ENCODE measurements at regions not wholly inside any gene's neighbourhood (a gene's known extent, or its start where the extent isn't known, plus 50 kb on each side); places are given as distances from the start of the nearest gene placed in this dataset.

- Histone ChIP-seq H3K36me3 (ENCODE audit: control insufficient read depth, insufficient read depth, low read length) (no peaks in the 10 kb centered on the region), H3K27me3 (ENCODE audit: control insufficient read depth, insufficient read depth, low read length) (no peaks in the 10 kb centered on the region; the same call in 1 of the 2 replicates), H3K4me3 (ENCODE audit: low read depth in 2 of 2, low read length in 2 of 2) (no peak overlapping the region), H3K9me3 (ENCODE audit: control insufficient read depth, insufficient read depth, low read depth, low read length) (no peaks in the 10 kb centered on the region), H3K27ac (ENCODE audit: low read length) (no peak overlapping the region), H3K4me1 (ENCODE audit: control insufficient read depth, insufficient read depth, low read length) (no peaks in the 10 kb centered on the region)
- no TSS peak for BruUV-seq (replicated peaks)
- ChIA-PET POLR2A (no interaction called here), CTCF (no interaction called here)
- TF ChIP-seq SIN3A (IDR thresholded peaks at IDR 0.05; ENCODE audit: borderline replicate concordance, insufficient read depth, low read depth, low read length), result no peak
- intact Hi-C loops (cut with micrococcal nuclease; ENCODE audit: unreplicated experiment), result no loop called here
- no peak for DNase-seq (ENCODE audit: low read depth, low spot score)
- ATAC-seq, result no peak
- in situ Hi-C loops (cut with HindIII; ENCODE audit: low pct_unique_long_range_greater_than_20kb, low sequenced_read_pairs), result no loop called here
These were observed 58.9 kb downstream of the DIO3 start for GRCh38 chr14:101620031-101620788.

DNA sequence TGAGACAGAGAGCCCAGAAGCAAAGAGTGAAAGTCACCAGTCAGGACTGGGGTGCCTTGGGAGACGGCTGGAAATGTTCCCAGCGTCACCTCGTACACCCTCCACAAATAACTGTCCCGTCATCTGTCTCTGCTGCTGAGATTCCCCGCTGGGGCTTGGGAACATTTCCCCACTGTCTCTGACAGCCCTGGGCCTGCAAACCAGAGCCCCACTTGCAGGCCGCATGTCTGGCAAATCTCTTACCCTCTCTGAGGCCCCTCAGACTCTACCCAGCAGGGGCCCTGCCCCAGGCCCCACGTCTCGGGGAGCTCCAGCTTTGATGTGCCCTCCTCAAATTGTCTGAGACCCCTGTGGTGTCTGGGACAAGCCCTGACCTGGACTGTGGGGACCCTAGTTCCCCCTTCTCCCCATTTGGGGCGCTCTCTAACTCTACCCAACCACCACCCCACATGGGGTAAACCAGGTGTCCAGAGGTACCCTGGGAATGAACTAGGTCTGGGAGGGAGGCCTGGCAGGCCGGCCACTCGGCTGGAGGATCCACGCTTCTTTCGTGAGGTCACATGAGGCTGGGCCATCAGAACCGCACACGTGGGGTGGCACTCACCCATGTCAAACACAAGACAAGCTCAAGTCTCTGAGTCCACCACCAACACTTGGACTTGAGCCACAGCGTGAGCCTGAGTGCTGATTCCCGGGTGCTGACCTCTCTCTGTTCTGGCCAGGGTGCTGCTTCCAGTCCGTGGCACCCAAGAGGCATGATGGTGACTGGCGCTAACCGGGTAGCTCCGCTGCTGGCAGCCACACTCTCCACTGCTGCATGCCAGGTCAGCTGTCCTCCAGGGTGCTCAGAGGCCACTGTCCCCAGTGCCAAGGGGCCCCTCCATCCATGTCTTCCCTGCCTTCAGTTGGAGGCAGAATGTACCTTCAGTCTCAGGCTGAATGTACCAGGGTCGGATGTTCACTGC is 59.8 kb downstream of the DIO3 start:
- H3K27ac ChIP-seq (ENCODE audit: low read length), result no peak overlapping the region
- H3K4me1 ChIP-seq (ENCODE audit: control insufficient read depth, insufficient read depth, low read length), result no peaks in the 10 kb centered on the region
- no peaks in the 10 kb centered on the region for H3K36me3 ChIP-seq (ENCODE audit: control insufficient read depth, insufficient read depth, low read length)
- H3K27me3 ChIP-seq (ENCODE audit: control insufficient read depth, insufficient read depth, low read length), result no peaks in the 10 kb centered on the region; the same call in 1 of the 2 replicates
- TF ChIP-seq, protein P1, sequence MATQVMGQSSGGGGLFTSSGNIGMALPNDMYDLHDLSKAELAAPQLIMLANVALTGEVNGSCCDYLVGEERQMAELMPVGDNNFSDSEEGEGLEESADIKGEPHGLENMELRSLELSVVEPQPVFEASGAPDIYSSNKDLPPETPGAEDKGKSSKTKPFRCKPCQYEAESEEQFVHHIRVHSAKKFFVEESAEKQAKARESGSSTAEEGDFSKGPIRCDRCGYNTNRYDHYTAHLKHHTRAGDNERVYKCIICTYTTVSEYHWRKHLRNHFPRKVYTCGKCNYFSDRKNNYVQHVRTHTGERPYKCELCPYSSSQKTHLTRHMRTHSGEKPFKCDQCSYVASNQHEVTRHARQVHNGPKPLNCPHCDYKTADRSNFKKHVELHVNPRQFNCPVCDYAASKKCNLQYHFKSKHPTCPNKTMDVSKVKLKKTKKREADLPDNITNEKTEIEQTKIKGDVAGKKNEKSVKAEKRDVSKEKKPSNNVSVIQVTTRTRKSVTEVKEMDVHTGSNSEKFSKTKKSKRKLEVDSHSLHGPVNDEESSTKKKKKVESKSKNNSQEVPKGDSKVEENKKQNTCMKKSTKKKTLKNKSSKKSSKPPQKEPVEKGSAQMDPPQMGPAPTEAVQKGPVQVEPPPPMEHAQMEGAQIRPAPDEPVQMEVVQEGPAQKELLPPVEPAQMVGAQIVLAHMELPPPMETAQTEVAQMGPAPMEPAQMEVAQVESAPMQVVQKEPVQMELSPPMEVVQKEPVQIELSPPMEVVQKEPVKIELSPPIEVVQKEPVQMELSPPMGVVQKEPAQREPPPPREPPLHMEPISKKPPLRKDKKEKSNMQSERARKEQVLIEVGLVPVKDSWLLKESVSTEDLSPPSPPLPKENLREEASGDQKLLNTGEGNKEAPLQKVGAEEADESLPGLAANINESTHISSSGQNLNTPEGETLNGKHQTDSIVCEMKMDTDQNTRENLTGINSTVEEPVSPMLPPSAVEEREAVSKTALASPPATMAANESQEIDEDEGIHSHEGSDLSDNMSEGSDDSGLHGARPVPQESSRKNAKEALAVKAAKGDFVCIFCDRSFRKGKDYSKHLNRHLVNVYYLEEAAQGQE (IDR thresholded peaks at IDR 0.05; ENCODE audit: insufficient read depth in 1 of 2, low read depth in 2 of 2, low read length in 1 of 2), result no peak
- TF ChIP-seq SIN3A (IDR thresholded peaks at IDR 0.05; ENCODE audit: borderline replicate concordance, insufficient read depth, low read depth, low read length) (no peak), TCF7L2 (IDR thresholded peaks at IDR 0.05; ENCODE audit: low read depth, low read length) (no peak), POLR2AphosphoS5 (IDR thresholded peaks at IDR 0.05; ENCODE audit: low read depth, low read length) (no peak)
- TF ChIP-seq, protein P2, sequence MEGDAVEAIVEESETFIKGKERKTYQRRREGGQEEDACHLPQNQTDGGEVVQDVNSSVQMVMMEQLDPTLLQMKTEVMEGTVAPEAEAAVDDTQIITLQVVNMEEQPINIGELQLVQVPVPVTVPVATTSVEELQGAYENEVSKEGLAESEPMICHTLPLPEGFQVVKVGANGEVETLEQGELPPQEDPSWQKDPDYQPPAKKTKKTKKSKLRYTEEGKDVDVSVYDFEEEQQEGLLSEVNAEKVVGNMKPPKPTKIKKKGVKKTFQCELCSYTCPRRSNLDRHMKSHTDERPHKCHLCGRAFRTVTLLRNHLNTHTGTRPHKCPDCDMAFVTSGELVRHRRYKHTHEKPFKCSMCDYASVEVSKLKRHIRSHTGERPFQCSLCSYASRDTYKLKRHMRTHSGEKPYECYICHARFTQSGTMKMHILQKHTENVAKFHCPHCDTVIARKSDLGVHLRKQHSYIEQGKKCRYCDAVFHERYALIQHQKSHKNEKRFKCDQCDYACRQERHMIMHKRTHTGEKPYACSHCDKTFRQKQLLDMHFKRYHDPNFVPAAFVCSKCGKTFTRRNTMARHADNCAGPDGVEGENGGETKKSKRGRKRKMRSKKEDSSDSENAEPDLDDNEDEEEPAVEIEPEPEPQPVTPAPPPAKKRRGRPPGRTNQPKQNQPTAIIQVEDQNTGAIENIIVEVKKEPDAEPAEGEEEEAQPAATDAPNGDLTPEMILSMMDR (IDR thresholded peaks at IDR 0.05), result no peak
- intact Hi-C loops (cut with micrococcal nuclease; ENCODE audit: unreplicated experiment) (no loop called here), in situ Hi-C loops (cut with HindIII; ENCODE audit: low pct_unique_long_range_greater_than_20kb, low sequenced_read_pairs) (no loop called here)
- DNase-seq (ENCODE audit: low read depth, low spot score), result no peak
- H3K9me3 ChIP-seq (ENCODE audit: control insufficient read depth, insufficient read depth, low read depth, low read length), result no peaks in the 10 kb centered on the region
- ChIA-PET POLR2A (no interaction called here), CTCF (no interaction called here)
- no TSS peak for BruUV-seq (replicated peaks)
- H3K4me3 ChIP-seq (ENCODE audit: low read depth in 2 of 2, low read length in 2 of 2), result no peak overlapping the region
- no peak for ATAC-seq
